H1 (cell line): ENCODE measurements at regions not wholly inside any gene's neighbourhood (a gene's known extent, or its start where the extent isn't known, plus 50 kb on each side); places are given as distances from the start of the nearest gene placed in this dataset. TPM values are rescaled to one million over a fixed set of nuclear protein-coding genes. Genes with fewer than 3 reads are reported as not detected.

Source experiments
- small RNA-seq: library from polyadenylated mRNA; stranded (forward); fragments of <200 nt; extraction: miRNeasy Mini kit (QIAGEN cat#:217004); gene quantifications from one replicate; pipeline ENCODE3, GENCODE V24; 2013; ENCODE audit not compliant: insufficient read depth

Small RNA genes lying in the stretch of these regions (small RNA-seq; reads per million reads assigned to genes)
- not detected for gene RF00440
